Activated naive CD4-positive, alpha-beta T cell treated with anti-CD3 and anti-CD28 coated beads for 36 hours (primary cell): ENCODE measurements at regions not wholly inside any gene's neighbourhood (a gene's known extent, or its start where the extent isn't known, plus 50 kb on each side); places are given as distances from the start of the nearest gene placed in this dataset.
A peak's percentile ranks its signal among the peaks of the same experiment; 100 is the strongest.
"Not testable (repeated sequence)": the region's sequence is repeated elsewhere in the genome, so short reads cannot be mapped to it uniquely, and the experiment has no call there.

Experiments used
- CTCF ChIA-PET: fragments of 350-600 bp; sonication (Branson Sonifier 250); formaldehyde crosslinking; loops from one replicate; lab custom pipeline; 2021; ENCODE audit warnings: antibody characterized with exemption; lab: Charles Lee
- DNase-seq: peaks from one replicate; pipeline ENCODE4 v3.0.0-alpha.2; 2020
- H3K27ac Mint-ChIP-seq: one replicate; pipeline ENCODE4 v1.8.0; 2021; ENCODE audit warnings: mild to moderate bottlenecking, mixed read lengths
- H3K27me3 Mint-ChIP-seq: one replicate; pipeline ENCODE4 v1.8.0; 2021; ENCODE audit warnings: low read depth, mixed read lengths
- H3K36me3 Mint-ChIP-seq: one replicate; pipeline ENCODE4 v1.8.0; 2021; ENCODE audit warnings: low read depth, mixed read lengths
- H3K4me1 Mint-ChIP-seq: one replicate; pipeline ENCODE4 v1.8.0; 2021; ENCODE audit warnings: low read depth, mixed read lengths
- H3K4me3 Mint-ChIP-seq: one replicate; pipeline ENCODE4 v1.8.0; 2021; ENCODE audit warnings: mild to moderate bottlenecking, moderate library complexity, mixed read lengths
- H3K9me3 Mint-ChIP-seq: one replicate; pipeline ENCODE4 v1.8.0; 2021; ENCODE audit warnings: mixed read lengths
- intact Hi-C: fragments of 100-400 bp; cut with micrococcal nuclease; formaldehyde crosslinking; loops from one replicate; pipeline ENCODE4 v1.15.1; 2023

DNA sequence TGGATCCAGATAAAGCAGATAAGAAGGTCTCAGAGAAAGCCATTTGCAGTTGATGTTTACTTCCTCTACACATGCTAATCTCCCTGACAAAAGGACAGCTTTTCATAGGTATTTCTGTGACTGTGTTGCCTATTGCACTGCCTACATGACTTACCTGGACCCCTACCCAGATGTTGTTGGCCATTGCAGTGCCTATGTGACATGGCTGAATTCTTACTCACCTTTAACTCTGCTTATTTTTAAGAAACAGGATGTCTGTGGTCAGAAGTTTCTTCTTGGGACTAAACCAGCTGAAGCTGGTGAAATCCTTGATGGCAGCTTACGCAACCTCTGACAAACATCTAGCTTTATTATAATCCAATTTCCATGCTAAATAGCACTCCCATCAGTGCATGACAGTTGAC lies 50.7 kb downstream of the PPIAL4D start:
- H3K4me3 Mint-ChIP-seq, H3K9me3 Mint-ChIP-seq, H3K27ac Mint-ChIP-seq, H3K36me3 Mint-ChIP-seq, intact Hi-C loops, CTCF ChIA-PET, H3K27me3 Mint-ChIP-seq: not testable (repeated sequence)
- DNase-seq: peak; percentile 65
- H3K4me1 Mint-ChIP-seq: peaks cover 11% of the 10 kb centered on the region

DNA sequence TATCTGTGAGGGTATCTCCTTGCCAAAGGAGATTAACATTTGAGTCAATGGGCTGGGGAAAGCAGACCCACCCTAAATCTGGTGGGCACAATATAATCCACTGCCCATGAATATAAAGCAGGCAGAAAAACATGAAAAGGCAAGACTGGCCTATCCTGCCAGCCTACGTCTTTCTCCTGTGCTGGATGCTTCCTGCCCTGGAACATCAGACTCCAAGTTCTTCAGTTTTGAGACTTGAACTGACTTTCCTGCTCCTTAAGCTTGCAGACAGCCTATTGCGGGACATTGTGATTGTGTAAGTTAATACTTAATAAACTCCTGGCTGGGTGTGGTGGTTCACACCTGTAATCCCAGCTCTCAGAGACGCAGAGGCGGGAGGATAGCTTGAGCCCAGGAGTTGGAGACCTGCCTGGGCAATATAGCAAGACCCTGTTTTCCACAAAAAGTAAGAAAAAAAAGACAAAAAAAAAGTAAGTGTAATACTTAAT lies 52.4 kb downstream of the PPIAL4D start:
- H3K9me3 Mint-ChIP-seq, H3K4me1 Mint-ChIP-seq, DNase-seq, intact Hi-C loops, H3K36me3 Mint-ChIP-seq, CTCF ChIA-PET, H3K27me3 Mint-ChIP-seq: not testable (repeated sequence)
- Mint-ChIP-seq H3K27ac (peak overlapping the region; percentile 85), H3K4me3 (peak overlapping the region; percentile 53)

DNA sequence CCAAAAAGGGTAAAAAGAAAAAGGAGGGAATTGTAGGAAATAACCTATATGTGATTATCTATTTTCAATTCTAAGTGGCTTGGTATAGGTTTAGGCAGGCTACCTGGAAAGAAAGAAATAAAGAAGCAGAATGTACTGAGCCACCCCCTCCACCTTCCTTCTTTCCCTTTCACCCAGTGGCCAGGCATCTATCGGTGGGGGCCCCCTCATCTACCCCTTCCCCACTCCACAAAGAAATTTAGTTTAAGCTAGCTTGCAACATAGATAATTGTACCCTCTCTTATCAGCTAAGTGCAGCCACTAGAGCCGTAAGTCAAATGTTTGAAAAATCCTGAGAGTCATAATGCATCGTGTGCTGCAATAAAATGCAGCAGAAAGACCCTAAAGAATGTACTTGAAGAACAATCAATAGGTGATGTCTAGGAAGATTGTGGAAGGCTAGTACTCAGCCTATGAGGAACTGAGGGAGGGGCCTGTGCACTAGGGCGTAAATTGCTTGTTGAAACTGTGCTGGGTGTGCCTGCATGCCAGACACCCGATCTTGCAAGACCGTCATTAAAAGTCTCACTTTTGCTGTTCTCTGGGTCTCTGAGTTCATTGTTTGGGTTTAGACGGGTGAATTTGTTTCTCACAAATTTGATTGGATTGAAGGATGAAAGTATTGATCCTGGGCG lies 53.0 kb downstream of the PPIAL4D start:
- H3K27me3 Mint-ChIP-seq, H3K4me1 Mint-ChIP-seq, H3K36me3 Mint-ChIP-seq, H3K9me3 Mint-ChIP-seq, CTCF ChIA-PET, intact Hi-C loops: not testable (repeated sequence)
- peak overlapping the region; percentile 53 for H3K4me3 Mint-ChIP-seq
- DNase-seq: peak; percentile 64
- peak overlapping the region; percentile 85 for H3K27ac Mint-ChIP-seq

DNA sequence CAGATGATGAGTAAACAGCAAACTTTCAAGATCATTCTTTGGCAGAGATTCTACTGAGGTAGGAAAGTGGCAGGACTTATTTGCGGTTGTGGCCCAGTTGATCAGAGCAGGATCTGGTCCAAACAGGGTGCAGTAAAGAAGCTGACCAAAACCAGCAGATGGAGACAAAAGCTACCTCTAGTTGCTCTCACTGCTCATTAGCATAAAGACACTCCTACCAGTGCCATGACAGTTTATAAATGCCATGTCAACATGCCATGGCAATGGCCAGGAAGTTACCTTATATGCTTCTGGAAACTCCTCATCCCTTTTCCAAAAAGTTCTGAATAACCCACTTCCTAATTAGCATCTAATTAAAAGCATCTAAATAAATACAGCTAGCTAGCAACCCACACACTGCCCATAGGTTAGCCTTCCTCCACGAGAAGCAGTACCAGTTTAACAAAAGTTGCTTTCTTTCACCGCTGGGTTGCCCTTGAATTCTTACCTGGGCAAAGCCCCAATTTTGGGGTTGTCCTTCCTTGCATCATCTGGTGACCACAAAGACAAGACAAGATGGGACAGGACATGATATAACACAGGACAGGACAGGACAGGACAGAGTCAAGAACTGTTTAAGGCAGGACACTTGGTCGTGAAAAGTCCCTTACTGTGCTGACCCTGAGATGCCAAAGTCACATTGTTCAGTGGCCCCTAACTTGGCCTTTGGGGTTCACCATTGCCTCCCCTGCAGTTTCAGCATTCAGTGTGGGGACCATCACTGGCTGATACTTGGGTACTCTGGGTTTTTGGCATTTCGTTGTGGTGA lies 59.2 kb downstream of the PPIAL4D start:
- H3K4me1 Mint-ChIP-seq, DNase-seq, H3K9me3 Mint-ChIP-seq, intact Hi-C loops, H3K4me3 Mint-ChIP-seq, H3K36me3 Mint-ChIP-seq, H3K27me3 Mint-ChIP-seq, CTCF ChIA-PET: not testable (repeated sequence)
- H3K27ac Mint-ChIP-seq: peak overlapping the region; percentile 59

DNA sequence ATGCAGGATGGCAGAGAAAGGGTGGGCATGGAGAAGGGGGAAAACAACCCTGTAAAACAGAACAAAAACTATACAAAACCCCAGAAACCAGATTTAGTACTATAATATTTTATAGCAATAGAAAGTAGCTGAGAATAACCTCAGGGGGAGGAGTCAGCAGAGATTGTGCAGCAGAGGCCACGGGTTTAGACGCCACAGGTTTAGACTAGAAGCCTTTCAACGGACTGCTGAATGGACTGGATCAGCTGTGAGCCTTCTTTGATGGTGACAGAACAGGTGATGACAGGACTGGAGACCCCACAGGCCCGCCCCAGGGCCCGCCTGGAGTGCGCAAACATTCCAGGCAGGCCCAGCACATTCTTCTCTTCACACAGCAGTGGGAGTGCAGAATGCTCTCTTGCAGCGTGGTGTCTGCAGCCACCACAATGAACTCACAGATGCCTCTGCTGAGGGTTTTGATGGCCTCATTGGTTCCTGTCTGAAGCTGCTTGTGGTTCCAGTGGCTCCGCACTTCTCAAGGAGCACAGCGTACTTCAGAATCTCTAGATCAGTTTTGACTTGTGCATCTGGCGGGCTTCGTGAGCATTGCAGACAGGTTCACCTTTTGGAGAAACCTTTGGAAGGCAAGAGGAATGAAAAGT lies 65.6 kb downstream of the PPIAL4D start:
- peak; percentile 50 for DNase-seq
- H3K4me3 Mint-ChIP-seq, CTCF ChIA-PET, H3K36me3 Mint-ChIP-seq, H3K27ac Mint-ChIP-seq, H3K4me1 Mint-ChIP-seq, H3K9me3 Mint-ChIP-seq, intact Hi-C loops, H3K27me3 Mint-ChIP-seq: not testable (repeated sequence)

DNA sequence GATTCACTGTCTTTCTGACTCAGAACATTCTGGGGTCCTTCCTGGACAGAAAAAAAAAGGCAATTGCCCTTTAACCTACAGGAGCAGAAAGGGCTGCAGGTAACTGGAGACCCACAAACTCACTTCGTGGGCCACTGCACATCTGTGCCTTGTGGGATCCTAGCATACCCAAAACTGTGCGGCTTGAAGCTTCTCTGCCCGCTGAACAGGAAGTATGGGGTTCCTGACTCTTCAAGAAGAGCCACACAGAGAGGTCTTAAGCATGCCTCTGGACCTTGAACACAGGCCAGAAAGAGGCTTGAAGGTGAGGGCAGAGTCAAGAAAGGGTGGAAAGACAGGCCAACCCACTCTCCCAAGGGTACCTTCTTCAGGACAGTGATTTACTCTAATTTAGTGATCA lies 67.6 kb downstream of the PPIAL4D start:
- H3K27ac Mint-ChIP-seq, H3K27me3 Mint-ChIP-seq, CTCF ChIA-PET, H3K36me3 Mint-ChIP-seq, H3K4me3 Mint-ChIP-seq, H3K9me3 Mint-ChIP-seq, DNase-seq, H3K4me1 Mint-ChIP-seq, intact Hi-C loops: not testable (repeated sequence)

DNA sequence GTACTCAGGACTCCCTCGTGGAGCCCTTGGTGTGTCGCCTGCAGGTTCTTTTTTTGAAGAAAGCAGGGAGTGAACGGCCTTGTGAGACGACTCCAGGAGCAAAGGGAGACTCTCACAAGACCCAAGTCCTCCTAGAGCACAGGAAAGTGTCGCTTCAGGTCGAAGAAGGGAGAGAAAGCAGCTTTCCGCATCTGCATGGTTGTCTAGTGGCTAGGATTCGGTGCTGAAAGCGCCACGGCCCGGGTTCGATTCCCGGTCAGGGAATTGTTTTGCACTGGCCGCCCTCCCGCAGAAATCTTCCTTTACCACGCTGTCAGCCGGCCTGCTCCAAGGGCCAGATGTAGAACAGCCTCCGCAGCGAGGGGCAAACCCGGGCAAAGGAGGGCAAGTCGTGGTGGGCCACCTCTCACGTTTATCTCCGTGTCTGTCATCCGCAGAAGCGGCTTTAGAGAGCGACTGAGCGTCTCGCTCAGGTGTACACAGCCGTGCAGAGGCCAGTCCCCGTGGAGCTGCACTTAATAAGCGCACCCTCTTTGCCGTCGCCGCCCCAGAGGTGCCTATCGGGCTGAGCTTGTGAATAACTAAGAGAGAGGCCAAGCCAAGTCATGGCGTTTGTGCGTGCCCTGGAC lies 72.6 kb downstream of the FAM72D start:
- CTCF ChIA-PET, DNase-seq, intact Hi-C loops, H3K4me1 Mint-ChIP-seq, H3K4me3 Mint-ChIP-seq, H3K9me3 Mint-ChIP-seq, H3K36me3 Mint-ChIP-seq, H3K27me3 Mint-ChIP-seq, H3K27ac Mint-ChIP-seq: not testable (repeated sequence)

DNA sequence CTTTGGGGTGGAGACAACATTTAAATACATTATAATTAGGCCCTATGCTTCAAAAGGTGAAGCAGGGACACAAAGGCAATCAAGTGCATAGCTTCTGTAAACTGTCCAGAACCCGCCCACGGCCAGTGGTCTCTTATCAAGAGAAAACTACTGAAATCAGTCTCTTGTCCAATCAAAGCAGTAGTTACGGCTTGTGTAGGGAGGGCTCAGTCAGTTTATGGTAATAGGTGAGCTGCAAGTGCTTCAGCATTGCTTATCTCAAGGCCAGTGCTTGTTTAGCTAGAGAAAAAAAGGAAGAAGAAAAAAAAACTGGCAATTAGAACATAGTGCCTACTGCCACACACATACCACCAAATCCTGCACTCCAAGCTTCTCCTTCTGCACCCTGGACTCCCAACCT lies 68.6 kb downstream of the FAM72D start:
- H3K4me1 Mint-ChIP-seq: not testable (repeated sequence)

More for the DNA sequence above, 68.6 kb downstream of the FAM72D start:
- DNase-seq, H3K27me3 Mint-ChIP-seq, H3K36me3 Mint-ChIP-seq, H3K9me3 Mint-ChIP-seq, intact Hi-C loops, CTCF ChIA-PET, H3K4me3 Mint-ChIP-seq, H3K27ac Mint-ChIP-seq: not testable (repeated sequence)
